ENCODE measurements at regions not wholly inside any gene's neighbourhood (a gene's known extent, or its start where the extent isn't known, plus 50 kb on each side); places are given as distances from the start of the nearest gene placed in this dataset.

DNA sequence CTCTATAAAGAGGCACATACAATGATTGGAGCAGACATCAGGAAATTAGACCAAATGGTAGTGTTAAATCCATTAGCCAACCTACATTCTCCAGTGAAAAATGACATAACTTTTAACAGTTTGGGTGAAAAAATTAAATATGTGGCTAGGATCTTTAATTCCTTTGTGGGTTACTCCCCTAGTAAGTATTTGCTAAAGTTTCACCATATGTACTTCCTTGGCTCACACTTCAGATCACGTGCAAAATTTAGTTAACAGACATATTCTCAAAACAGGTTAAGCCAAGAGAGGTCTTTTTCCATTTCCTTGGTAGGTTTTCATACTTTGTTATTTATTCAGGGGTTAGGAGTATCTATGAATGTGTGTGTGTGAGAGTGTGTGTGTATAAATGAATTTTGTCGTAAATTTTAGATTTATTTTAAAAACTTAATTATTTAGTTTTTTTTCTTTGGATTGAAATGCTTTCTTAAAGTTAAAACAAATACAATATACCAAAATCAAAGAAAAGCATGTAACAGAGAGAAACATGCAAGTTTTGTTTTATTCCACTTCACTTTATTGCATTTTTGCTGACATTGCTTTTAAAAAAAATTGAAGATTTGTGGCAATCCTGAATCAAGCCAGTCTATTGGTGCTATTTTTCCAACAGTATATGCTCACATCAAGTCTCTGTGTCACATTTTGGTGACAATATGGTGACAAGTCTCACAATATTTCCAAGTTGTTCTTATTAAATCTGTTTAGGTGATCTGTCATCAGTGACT is 258.7 kb downstream of the FLRT2 start:
- H3K27ac ChIP-seq (ENCODE audit: low read depth in 1 of 2, low read length in 2 of 2): no peak overlapping the region
- ATAC-seq (ENCODE audit: poor library complexity) (no peak), DNase-seq (no peak)
- ChIA-PET POLR2A (no interaction called here), CTCF (no interaction called here)
- H3K4me1 ChIP-seq (ENCODE audit: insufficient read depth, low read length): no peaks in the 10 kb centered on the region
- no peaks in the 10 kb centered on the region for H3K9me3 ChIP-seq (ENCODE audit: control insufficient read depth in 1 of 2, insufficient read depth in 1 of 2, low read length in 2 of 2)
- Mint-ChIP-seq H3K27me3 (no peaks in the 10 kb centered on the region), H3K9me3 (no peaks in the 10 kb centered on the region), H3K36me3 (ENCODE audit: low read depth) (no peaks in the 10 kb centered on the region), H3K4me3 (no peak overlapping the region), H3K4me1 (ENCODE audit: low read depth) (no peaks in the 10 kb centered on the region), H3K27ac (no peak overlapping the region)
- H3K4me3 ChIP-seq (ENCODE audit: low read length): no peak overlapping the region
- no peaks in the 10 kb centered on the region for H3K27me3 ChIP-seq (ENCODE audit: control insufficient read depth in 1 of 2, insufficient read depth in 2 of 2, low read length in 2 of 2)
- H3K36me3 ChIP-seq (ENCODE audit: insufficient read depth, low read length): no peaks in the 10 kb centered on the region
- intact Hi-C loops (cut with DNase I, micrococcal nuclease): no loop called here
- TF ChIP-seq, protein P1, sequence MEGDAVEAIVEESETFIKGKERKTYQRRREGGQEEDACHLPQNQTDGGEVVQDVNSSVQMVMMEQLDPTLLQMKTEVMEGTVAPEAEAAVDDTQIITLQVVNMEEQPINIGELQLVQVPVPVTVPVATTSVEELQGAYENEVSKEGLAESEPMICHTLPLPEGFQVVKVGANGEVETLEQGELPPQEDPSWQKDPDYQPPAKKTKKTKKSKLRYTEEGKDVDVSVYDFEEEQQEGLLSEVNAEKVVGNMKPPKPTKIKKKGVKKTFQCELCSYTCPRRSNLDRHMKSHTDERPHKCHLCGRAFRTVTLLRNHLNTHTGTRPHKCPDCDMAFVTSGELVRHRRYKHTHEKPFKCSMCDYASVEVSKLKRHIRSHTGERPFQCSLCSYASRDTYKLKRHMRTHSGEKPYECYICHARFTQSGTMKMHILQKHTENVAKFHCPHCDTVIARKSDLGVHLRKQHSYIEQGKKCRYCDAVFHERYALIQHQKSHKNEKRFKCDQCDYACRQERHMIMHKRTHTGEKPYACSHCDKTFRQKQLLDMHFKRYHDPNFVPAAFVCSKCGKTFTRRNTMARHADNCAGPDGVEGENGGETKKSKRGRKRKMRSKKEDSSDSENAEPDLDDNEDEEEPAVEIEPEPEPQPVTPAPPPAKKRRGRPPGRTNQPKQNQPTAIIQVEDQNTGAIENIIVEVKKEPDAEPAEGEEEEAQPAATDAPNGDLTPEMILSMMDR (IDR thresholded peaks at IDR 0.05): no peak

DNA sequence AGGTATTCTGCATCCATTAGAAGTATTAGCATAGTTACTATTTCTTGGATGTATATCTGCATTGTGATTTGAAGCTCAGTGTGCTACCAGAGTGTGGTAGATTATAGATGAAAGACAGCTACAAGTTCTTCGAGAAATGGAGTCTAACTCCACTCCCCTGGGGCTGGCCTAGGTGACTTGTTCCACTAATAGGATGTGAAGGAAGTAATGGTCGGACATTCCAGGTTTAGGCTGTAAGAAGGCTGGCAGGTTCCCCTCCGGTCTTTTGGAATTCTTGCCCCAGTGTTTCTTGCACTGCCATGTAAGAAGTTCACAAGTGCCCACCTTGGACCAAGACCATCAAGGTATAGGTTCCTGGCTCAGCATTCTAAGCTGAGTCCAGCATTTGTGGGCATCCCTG is 236.4 kb downstream of the FLRT2 start:
- CTCF ChIA-PET: no interaction called here
- TF ChIP-seq, protein P1 (IDR thresholded peaks at IDR 0.05): no peak
- Mint-ChIP-seq H3K4me3 (no peak overlapping the region), H3K36me3 (ENCODE audit: low read depth) (no peaks in the 10 kb centered on the region), H3K27ac (no peak overlapping the region), H3K9me3 (no peaks in the 10 kb centered on the region), H3K4me1 (ENCODE audit: low read depth) (no peaks in the 10 kb centered on the region), H3K27me3 (no peaks in the 10 kb centered on the region)
- Histone ChIP-seq H3K27ac (ENCODE audit: low read depth in 1 of 2, low read length in 2 of 2) (no peak overlapping the region), H3K36me3 (ENCODE audit: insufficient read depth, low read length) (no peaks in the 10 kb centered on the region), H3K4me3 (ENCODE audit: low read length) (no peak overlapping the region), H3K9me3 (ENCODE audit: control insufficient read depth in 1 of 2, insufficient read depth in 1 of 2, low read length in 2 of 2) (peaks cover 0 to 3% of the 10 kb centered on the region in 2 experiments), H3K4me1 (ENCODE audit: insufficient read depth, low read length) (no peaks in the 10 kb centered on the region), H3K27me3 (ENCODE audit: control insufficient read depth in 1 of 2, insufficient read depth in 2 of 2, low read length in 2 of 2) (no peaks in the 10 kb centered on the region)
- ATAC-seq (ENCODE audit: poor library complexity) (no peak), DNase-seq (no peak)
- POLR2A ChIA-PET: no interaction called here
- intact Hi-C loops (cut with DNase I, micrococcal nuclease): no loop called here

DNA sequence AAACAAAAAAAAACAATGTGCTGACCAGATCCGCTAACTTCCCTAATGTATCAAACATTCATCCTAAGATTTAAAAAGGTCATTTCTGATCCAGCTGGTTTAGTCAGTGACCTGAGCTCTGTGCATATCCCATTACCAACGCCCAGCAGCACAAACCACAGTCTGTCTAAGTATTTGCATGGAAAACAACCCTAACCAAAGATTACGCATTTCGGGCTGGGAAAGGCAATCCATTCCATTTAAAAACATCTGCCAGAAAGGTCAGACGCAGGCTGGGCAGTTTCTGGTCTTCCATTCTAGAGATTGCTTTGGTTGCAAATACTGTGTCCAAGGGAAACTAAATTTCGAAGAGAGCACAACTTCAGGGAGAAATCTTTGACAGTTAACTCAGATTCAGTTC is 234.9 kb downstream of the FLRT2 start:
- TF ChIP-seq, protein P1 (IDR thresholded peaks at IDR 0.05): no peak
- Histone ChIP-seq H3K4me3 (ENCODE audit: low read length) (no peak overlapping the region), H3K27me3 (ENCODE audit: control insufficient read depth in 1 of 2, insufficient read depth in 2 of 2, low read length in 2 of 2) (no peaks in the 10 kb centered on the region), H3K36me3 (ENCODE audit: insufficient read depth, low read length) (no peaks in the 10 kb centered on the region), H3K4me1 (ENCODE audit: insufficient read depth, low read length) (no peaks in the 10 kb centered on the region), H3K9me3 (ENCODE audit: control insufficient read depth in 1 of 2, insufficient read depth in 1 of 2, low read length in 2 of 2) (peaks cover 0 to 3% of the 10 kb centered on the region in 2 experiments), H3K27ac (ENCODE audit: low read depth in 1 of 2, low read length in 2 of 2) (no peak overlapping the region)
- no peaks in the 10 kb centered on the region for H3K9me3 Mint-ChIP-seq
- ATAC-seq (ENCODE audit: poor library complexity) (no peak), DNase-seq (no peak)
- ChIA-PET CTCF (no interaction called here), POLR2A (no interaction called here)
- H3K27me3 Mint-ChIP-seq: no peaks in the 10 kb centered on the region
- no peaks in the 10 kb centered on the region for H3K4me1 Mint-ChIP-seq (ENCODE audit: low read depth)
- no peak overlapping the region for H3K4me3 Mint-ChIP-seq
- H3K36me3 Mint-ChIP-seq (ENCODE audit: low read depth): no peaks in the 10 kb centered on the region
- H3K27ac Mint-ChIP-seq: no peak overlapping the region
- intact Hi-C loops (cut with DNase I, micrococcal nuclease): no loop called here
